Esophagus squamous epithelium (tissue), 5 donors: ENCODE measurements at regions not wholly inside any gene's neighbourhood (a gene's known extent, or its start where the extent isn't known, plus 50 kb on each side); places are given as distances from the start of the nearest gene placed in this dataset.

ENCODE experiments used
- DNase-seq: peaks from one replicate; lab custom pipeline; 2025; lab: John Stamatoyannopoulos, UW
- H3K27ac ChIP-seq, 4 donors: fragments of 200-600 bp; sonication (generic); one replicate each; pipeline ENCODE4 v1.5.1; 2016 to 2019; ENCODE audit warnings: mild to moderate bottlenecking in 1 of 4
- H3K27me3 ChIP-seq, 4 donors: fragments of 200-600 bp; sonication (generic); 1 replicate in 3 of 4; 2 replicates in 1 of 4; pipeline versions ENCODE4 v1.5.1 to v1.6.0; 2017 to 2021; ENCODE audit warnings: antibody characterized with exemption in 1 of 4
- H3K36me3 ChIP-seq, 3 donors: fragments of 200-600 bp; sonication (generic); one replicate each; pipeline ENCODE4 v1.5.1; 2016 to 2019
- H3K4me1 ChIP-seq, 3 donors: fragments of 200-600 bp; sonication (generic); one replicate each; pipeline ENCODE4 v1.5.1; 2017 to 2019
- H3K4me3 ChIP-seq, 4 donors: fragments of 200-600 bp; sonication (generic); 1 replicate in 3 of 4; 2 replicates in 1 of 4; pipeline ENCODE4 v1.5.1; 2016 to 2019; ENCODE audit warnings: mild to moderate bottlenecking in 2 of 4, moderate library complexity in 1 of 4
- H3K9me3 ChIP-seq, 3 donors: fragments of 200-600 bp; sonication (generic); one replicate each; pipeline ENCODE4 v1.5.1; 2016 to 2019
- POLR2A ChIP-seq, 4 donors: fragments of 450-650 bp; IDR thresholded peaks; one replicate each; pipeline ENCODE4 v1.6.1; 2017; ENCODE audit warnings: antibody characterized with exemption in 4 of 4, mild to moderate bottlenecking in 4 of 4, moderate library complexity in 3 of 4
- WGBS, 2 donors: methylation state at CpG; one replicate each; pipeline ENCODE4 v1.1.5; 2018; 5-methylcytosine and 5-hydroxymethylcytosine counted together
- intact Hi-C: fragments of 100-400 bp; cut with DNase I; formaldehyde crosslinking; loops from one replicate; pipeline ENCODE4 v1.15.0; 2022
- TF ChIP-seq, protein P1 (sequence below), 6 experiments: fragments of 450-650 bp in 4 of 6; fragments of 200-600 bp in 2 of 6; sonication (generic) in 2 of 6; IDR thresholded peaks; one replicate each; pipeline ENCODE4 v1.5.1; 2016 to 2019; ENCODE audit warnings: antibody characterized with exemption in 6 of 6, mild to moderate bottlenecking in 4 of 6, moderate library complexity in 4 of 6
- donor health status: DM: yes; HTN: yes; CAD: no.

DNA sequence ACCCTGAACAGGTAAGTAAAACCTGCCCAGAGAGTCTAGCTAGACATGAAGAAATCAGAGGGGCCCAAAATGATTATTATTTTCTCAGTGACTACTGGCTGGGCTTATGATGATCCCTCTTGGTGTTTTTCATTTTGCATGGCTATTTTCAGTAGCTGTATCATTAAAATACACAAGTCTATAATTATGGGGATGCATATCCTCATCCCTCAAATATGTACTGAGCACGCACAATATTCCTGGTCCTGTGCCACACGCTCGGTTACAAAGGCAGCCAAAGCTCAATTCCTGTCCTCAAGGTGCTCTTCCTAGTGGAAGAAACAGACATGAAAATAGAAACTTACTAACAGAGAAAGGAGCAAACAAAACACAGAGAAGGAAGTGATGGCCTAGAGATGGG lies 180.0 kb downstream of the DAD1 start:
- TF ChIP-seq, protein P1, sequence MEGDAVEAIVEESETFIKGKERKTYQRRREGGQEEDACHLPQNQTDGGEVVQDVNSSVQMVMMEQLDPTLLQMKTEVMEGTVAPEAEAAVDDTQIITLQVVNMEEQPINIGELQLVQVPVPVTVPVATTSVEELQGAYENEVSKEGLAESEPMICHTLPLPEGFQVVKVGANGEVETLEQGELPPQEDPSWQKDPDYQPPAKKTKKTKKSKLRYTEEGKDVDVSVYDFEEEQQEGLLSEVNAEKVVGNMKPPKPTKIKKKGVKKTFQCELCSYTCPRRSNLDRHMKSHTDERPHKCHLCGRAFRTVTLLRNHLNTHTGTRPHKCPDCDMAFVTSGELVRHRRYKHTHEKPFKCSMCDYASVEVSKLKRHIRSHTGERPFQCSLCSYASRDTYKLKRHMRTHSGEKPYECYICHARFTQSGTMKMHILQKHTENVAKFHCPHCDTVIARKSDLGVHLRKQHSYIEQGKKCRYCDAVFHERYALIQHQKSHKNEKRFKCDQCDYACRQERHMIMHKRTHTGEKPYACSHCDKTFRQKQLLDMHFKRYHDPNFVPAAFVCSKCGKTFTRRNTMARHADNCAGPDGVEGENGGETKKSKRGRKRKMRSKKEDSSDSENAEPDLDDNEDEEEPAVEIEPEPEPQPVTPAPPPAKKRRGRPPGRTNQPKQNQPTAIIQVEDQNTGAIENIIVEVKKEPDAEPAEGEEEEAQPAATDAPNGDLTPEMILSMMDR (IDR thresholded peaks at IDR 0.05) = no peak
- TF ChIP-seq POLR2A (IDR thresholded peaks at IDR 0.05) = no peak
- H3K36me3 ChIP-seq = no peaks in the 10 kb centered on the region
- peaks cover 0 to 8% (median 0%) of the 10 kb centered on the region in 4 donors for H3K27me3 ChIP-seq
- peaks cover 0 to 16% (median 4%) of the 10 kb centered on the region in 3 donors for H3K4me1 ChIP-seq
- no peak overlapping the region for H3K4me3 ChIP-seq
- intact Hi-C loops = no loop called here
- no peak for DNase-seq
- no peaks in the 10 kb centered on the region for H3K9me3 ChIP-seq
- WGBS, 2 donors = 83 to 91% methylated on average over 3 of the region's 3 CpGs
- no peak overlapping the region for H3K27ac ChIP-seq

DNA sequence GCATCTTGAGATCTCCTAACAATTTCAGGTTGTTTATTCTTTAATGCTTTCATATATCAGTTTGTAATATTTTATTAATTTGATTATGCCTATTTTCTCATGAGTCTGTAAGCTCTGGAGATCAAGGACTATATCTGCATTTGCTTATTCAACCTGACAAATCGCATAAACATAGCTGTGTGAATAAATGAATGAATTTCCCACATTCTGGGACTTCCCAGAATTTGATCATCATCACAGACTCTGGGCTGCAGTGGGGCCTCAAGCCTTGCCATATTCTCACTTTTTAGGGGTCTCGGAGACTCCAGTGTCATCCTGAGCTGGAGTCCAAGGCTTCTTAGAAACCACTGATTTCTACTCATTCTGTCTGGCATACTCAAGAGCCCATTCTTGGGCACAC lies 180.5 kb downstream of the DAD1 start:
- TF ChIP-seq, protein P1 (IDR thresholded peaks at IDR 0.05) = no peak
- no peak for TF ChIP-seq POLR2A (IDR thresholded peaks at IDR 0.05)
- H3K4me3 ChIP-seq = no peak overlapping the region
- H3K27me3 ChIP-seq = peaks cover 0 to 8% (median 0%) of the 10 kb centered on the region in 4 donors
- 100% methylated on average over 2 of the region's 2 CpGs for WGBS, 2 donors
- intact Hi-C loops = no loop called here
- no peaks in the 10 kb centered on the region for H3K36me3 ChIP-seq
- no peak for DNase-seq
- no peaks in the 10 kb centered on the region for H3K9me3 ChIP-seq
- no peak overlapping the region for H3K27ac ChIP-seq
- H3K4me1 ChIP-seq = peaks cover 0 to 13% (median 4%) of the 10 kb centered on the region in 3 donors

DNA sequence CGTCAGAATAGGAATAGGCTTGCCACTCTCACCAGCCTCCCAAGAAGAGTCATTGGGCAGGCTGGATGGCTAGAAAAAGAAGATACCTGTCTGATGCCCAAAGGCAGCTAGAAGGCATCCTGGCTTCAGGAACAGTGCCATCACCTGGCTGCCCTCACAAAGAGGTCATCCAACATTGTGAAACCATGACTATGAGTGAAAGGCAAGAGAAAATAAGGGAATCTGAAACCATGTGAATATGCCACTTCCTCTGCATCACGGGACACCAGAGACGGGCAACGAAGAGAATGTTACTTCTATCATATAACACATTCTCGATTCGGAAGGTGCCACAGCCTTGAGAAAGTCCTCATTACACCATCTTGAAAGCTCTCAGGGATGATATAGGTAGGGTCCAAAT lies 182.0 kb downstream of the DAD1 start:
- intact Hi-C loops = no loop called here
- Histone ChIP-seq H3K9me3 (no peaks in the 10 kb centered on the region), H3K27me3 (peaks cover 0 to 8% (median 0%) of the 10 kb centered on the region in 4 donors), H3K4me3 (no peak overlapping the region), H3K27ac (no peak overlapping the region), H3K36me3 (no peaks in the 10 kb centered on the region), H3K4me1 (no peaks in the 10 kb centered on the region)
- no peak for DNase-seq
- TF ChIP-seq, protein P1 (IDR thresholded peaks at IDR 0.05) = no peak
- TF ChIP-seq POLR2A (IDR thresholded peaks at IDR 0.05) = no peak
- 85 to 88% methylated on average over 6 of the region's 6 CpGs for WGBS, 2 donors

DNA sequence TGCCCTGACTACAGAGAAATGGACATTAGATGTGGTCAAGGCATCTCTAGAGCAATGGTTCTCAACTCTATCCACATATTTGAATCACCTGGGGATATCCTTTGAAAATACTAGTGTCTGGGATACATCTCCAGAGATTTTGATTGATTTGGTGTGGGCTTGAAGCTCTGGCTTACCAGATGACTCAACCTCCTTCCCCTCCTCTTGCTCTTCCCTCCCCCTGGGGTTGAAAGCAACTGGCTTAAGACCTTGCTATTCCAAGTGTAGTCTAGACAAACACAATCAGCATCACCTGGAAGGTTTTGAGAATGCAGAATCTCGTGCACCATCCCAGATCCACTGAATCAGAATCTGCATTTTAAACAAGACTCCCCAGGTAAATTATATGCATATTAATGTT lies 183.8 kb downstream of the DAD1 start:
- Histone ChIP-seq H3K27me3 (peaks cover 0 to 8% (median 0%) of the 10 kb centered on the region in 4 donors), H3K27ac (no peak overlapping the region), H3K36me3 (no peaks in the 10 kb centered on the region), H3K4me1 (no peaks in the 10 kb centered on the region), H3K4me3 (no peak overlapping the region), H3K9me3 (no peaks in the 10 kb centered on the region)
- intact Hi-C loops = no loop called here
- no peak for TF ChIP-seq POLR2A (IDR thresholded peaks at IDR 0.05)
- TF ChIP-seq, protein P1 (IDR thresholded peaks at IDR 0.05) = no peak
- no peak for DNase-seq
- 57 to 64% methylated on average over 1 of the region's 1 CpG for WGBS, 2 donors

DNA sequence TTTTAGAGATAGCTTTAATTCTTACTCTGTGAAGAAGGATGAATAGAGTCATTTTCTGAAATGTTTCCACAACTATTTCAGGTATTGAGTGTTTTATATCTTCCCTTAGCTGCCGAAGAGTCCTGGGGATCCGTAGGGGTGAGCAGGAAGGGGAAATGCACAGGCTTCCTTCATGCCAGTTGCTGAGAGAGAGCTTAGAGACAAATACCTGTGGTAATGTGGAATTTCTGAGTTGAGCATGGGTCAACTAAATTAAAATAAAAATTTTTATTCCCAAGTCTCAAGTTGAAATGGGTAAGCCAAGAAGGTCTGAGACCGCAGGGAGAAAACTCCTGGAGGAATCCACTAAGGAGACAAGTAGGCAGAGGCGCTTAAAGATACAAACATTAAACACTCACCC lies 185.7 kb downstream of the DAD1 start:
- 73 to 80% methylated on average over 4 of the region's 4 CpGs for whole genome bisulfite sequencing, 2 donors
- intact Hi-C loops = no loop called here
- Histone ChIP-seq H3K4me3 (no peak overlapping the region), H3K9me3 (no peaks in the 10 kb centered on the region), H3K4me1 (no peaks in the 10 kb centered on the region), H3K36me3 (no peaks in the 10 kb centered on the region), H3K27me3 (peaks cover 0 to 8% (median 0%) of the 10 kb centered on the region in 4 donors), H3K27ac (no peak overlapping the region)
- DNase-seq = no peak
- TF ChIP-seq, protein P1 (IDR thresholded peaks at IDR 0.05) = no peak
- TF ChIP-seq POLR2A (IDR thresholded peaks at IDR 0.05) = no peak
